GM12864 (cell line): ENCODE measurements at regions not wholly inside any gene's neighbourhood (a gene's known extent, or its start where the extent isn't known, plus 50 kb on each side); places are given as distances from the start of the nearest gene placed in this dataset.

ENCODE experiments used
- DNase-seq: peaks from one replicate; pipeline ENCODE4 v3.0.0-alpha.2; 2011; ENCODE audit warnings: low read depth
- H3K4me3 ChIP-seq: 2 replicates; pipeline ENCODE4 v1.5.1; 2011; ENCODE audit warnings: mild to moderate bottlenecking, low read depth, low read length, control low read depth
- TF ChIP-seq, protein P1 (sequence below): IDR thresholded peaks from 2 replicates; pipeline ENCODE4 v1.5.1; 2011; ENCODE audit warnings: low read depth, mild to moderate bottlenecking, moderate library complexity, low read length, control low read depth, inconsistent platforms; ENCODE audit errors: missing control alignments

DNA sequence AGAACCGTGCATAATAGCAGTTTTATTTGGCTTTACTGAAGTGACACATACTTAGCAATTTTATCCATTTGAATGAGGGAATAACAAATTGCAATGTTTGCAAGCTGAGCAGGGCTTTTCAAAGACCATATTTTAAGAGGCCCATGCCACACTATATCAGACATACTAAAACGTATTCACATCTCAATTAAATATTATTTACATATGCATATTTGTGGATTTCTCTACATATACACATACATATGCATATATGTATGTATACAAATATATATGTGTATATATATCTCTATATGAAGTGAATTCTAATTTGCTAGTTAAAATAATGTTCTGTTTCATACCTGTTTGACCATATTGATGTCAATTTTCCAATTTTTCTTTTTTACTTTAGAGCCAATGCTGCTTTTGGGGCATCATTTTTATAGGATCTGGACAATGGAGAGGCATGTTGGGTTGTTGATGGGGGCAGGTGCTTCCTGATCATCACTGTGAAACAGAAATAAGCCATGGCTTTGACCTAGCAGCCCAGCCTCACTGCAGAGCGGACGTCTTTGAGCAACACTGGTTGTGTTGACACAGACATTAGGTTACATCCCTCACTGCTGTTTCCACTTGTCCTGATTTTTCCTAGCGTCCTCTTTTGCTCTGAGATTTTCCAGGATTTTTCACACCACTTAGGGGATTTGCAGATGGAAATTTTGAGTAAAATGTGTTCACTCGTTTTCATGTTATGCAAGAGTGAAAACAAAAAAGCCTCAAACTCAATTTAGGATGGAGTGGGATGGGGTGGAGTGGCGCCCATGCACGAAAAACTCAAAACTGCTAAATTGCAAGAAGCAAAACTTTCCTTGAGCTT is 56.9 kb downstream of the RDH14 start:
- H3K4me3 ChIP-seq, result no peak overlapping the region
- DNase-seq, result no peak
- TF ChIP-seq, protein P1, sequence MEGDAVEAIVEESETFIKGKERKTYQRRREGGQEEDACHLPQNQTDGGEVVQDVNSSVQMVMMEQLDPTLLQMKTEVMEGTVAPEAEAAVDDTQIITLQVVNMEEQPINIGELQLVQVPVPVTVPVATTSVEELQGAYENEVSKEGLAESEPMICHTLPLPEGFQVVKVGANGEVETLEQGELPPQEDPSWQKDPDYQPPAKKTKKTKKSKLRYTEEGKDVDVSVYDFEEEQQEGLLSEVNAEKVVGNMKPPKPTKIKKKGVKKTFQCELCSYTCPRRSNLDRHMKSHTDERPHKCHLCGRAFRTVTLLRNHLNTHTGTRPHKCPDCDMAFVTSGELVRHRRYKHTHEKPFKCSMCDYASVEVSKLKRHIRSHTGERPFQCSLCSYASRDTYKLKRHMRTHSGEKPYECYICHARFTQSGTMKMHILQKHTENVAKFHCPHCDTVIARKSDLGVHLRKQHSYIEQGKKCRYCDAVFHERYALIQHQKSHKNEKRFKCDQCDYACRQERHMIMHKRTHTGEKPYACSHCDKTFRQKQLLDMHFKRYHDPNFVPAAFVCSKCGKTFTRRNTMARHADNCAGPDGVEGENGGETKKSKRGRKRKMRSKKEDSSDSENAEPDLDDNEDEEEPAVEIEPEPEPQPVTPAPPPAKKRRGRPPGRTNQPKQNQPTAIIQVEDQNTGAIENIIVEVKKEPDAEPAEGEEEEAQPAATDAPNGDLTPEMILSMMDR, result no peak

DNA sequence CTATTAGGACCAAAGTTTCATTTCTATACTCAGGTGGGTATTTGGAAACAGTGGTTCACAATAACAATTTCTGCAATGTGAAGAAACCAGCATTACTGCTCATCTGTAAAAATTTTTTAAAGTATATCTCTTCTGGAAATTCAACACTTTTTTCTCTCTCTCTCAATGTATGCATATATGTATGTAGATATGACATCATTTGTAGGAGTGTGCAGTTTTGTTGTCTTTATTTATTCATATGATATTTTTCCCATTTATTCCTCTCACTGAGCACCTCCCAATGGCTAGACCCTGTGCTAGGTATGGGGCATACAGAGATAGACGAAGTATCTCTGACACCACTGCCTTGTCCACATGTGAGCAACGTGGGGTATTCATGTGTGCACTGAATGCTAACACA is 58.3 kb downstream of the RDH14 start:
- TF ChIP-seq, protein P1, result no peak
- H3K4me3 ChIP-seq, result no peak overlapping the region
- DNase-seq, result no peak

DNA sequence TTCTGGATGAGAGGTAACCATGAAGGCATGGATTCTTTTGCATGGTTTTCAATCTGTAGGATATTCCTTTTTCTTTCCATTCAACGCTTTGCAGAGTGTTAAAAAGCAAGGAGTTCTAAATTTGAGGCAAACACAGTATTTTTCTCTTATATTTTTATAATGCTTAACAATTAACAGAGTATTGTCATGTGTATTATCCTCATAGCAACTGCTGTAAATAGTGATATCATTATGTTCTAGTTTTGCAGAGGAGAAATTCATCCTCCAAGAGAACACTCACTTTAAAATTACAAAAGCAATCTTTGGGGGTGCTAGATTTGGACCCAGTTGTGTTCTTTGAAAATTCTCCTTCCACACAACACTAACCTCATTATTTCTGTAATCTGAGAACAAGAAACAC is 58.7 kb downstream of the RDH14 start:
- no peak overlapping the region for H3K4me3 ChIP-seq
- DNase-seq, result no peak
- TF ChIP-seq, protein P1, result no peak

DNA sequence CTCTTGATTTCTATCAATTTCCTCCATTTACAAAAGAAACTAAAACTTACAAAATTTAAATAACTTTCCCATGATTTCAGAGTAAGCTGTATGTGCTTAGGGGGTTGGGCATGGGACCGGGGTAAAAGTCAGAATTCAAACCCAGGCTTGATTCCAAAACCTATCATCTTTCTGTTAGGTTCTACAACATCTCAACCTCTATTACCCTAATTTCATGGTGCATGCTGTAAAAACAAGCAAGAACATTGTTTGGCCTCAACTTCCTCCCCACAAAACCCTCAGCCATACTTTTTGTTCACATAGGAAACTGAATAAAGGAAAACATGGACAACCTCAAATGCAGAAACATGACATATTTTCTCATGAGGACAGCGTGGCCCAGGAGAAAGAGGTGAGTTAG is 59.3 kb downstream of the RDH14 start:
- no peak for DNase-seq
- no peak overlapping the region for H3K4me3 ChIP-seq
- TF ChIP-seq, protein P1, result no peak

DNA sequence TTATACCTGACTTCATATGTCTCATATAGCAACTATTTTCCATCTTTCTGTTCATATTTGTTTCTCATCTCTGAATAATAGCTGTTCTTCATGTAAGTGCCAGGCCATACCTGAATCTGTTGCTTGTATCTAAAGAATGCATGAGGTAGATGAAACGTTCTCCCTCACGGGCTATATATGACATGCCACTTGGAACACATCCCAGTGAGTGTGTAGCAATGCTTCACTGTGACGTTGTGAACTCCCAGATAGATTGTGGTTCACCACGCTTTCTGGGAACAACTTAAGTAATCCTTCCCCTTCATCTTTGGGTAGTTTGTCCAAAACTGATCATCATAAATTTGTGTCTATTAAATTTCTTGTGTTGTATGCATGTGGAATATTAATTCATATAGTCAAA is 60.1 kb downstream of the RDH14 start:
- H3K4me3 ChIP-seq, result no peak overlapping the region
- DNase-seq, result no peak
- TF ChIP-seq, protein P1, result no peak

DNA sequence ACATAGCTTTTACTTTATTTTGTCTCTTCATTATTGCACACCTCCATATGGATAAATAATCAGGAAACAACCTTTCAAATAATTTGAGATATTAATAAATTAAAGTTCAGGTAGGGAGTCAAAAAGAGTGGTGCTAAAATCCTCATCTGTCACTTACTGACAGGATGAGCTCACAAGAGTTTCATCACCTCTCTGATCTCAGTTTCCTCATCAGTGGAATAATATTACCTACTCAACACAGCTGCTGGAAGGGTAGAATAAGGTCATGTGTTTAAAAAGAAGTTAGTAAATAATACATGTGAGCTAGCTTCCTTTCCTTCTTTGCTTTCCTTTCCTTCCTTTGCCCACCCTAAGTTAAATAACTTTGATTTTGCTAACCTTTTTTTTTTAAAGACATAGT is 61.9 kb downstream of the RDH14 start:
- no peak for DNase-seq
- H3K4me3 ChIP-seq, result no peak overlapping the region

More for the DNA sequence above, 61.9 kb downstream of the RDH14 start:
- TF ChIP-seq, protein P1, result no peak
